H1 (cell line): ENCODE measurements at regions not wholly inside any gene's neighbourhood (a gene's known extent, or its start where the extent isn't known, plus 50 kb on each side); places are given as distances from the start of the nearest gene placed in this dataset.

Experiments used
- CTCF ChIP-seq, 3 experiments: IDR thresholded peaks; 1 replicate in 2 of 3; 2 replicates in 1 of 3; pipeline versions ENCODE4 v1.5.1 to v1.6.1; 2011; ENCODE audit warnings: low read length in 3 of 3, mild to moderate bottlenecking in 3 of 3, inconsistent platforms in 2 of 3, low read depth in 1 of 3, moderate library complexity in 1 of 3; ENCODE audit not compliant: insufficient read depth in 1 of 3; ENCODE audit errors: control extremely low read depth in 1 of 3
- POLR2A ChIP-seq, 2 experiments: IDR thresholded peaks; 1 replicate in 1 of 2; 2 replicates in 1 of 2; pipeline ENCODE4 v1.6.1; 2011; ENCODE audit warnings: low read depth in 2 of 2, low read length in 2 of 2, mild to moderate bottlenecking in 2 of 2; ENCODE audit errors: control extremely low read depth in 1 of 2

GRCh38 chr2:128638341-128639119 lies 319.9 kb upstream of the HS6ST1 start:
- TF ChIP-seq POLR2A (IDR thresholded peaks at IDR 0.05; ENCODE audit: control extremely low read depth in 1 of 2, low read depth in 2 of 2, low read length in 2 of 2) (peak; percentile 47 to 76), CTCF (IDR thresholded peaks at IDR 0.05; ENCODE audit: control extremely low read depth in 1 of 3, insufficient read depth in 1 of 3, low read depth in 1 of 3, low read length in 3 of 3) (no peak)
